Naive thymus-derived CD8-positive, alpha-beta T cell (primary cell): ENCODE measurements at regions not wholly inside any gene's neighbourhood (a gene's known extent, or its start where the extent isn't known, plus 50 kb on each side); places are given as distances from the start of the nearest gene placed in this dataset.
"Not testable (repeated sequence)": the region's sequence is repeated elsewhere in the genome, so short reads cannot be mapped to it uniquely, and the experiment has no call there.

Experiments used
- ATAC-seq, 2 donors: fragments of 150-1000 bp; cut with Tn5 transposase in 1 of 2; sonication (Bioruptor Pico), chemical (Tn5 transposase) in 1 of 2; 1 replicate in 1 of 2; 2 replicates in 1 of 2; pipeline ENCODE4 v1.10.0; 2021; ENCODE audit warnings: mild to moderate bottlenecking in 2 of 2, moderate library complexity in 2 of 2
- POLR2A ChIA-PET: fragments of 350-600 bp; sonication (Branson Sonifier 250); formaldehyde crosslinking; loops from one replicate; lab custom pipeline; 2021; ENCODE audit warnings: antibody characterized with exemption; lab: Charles Lee
- DNase-seq, 10 donors: peaks; one replicate each; pipeline versions ENCODE4 v3.0.0 to v3.0.0-alpha.2; 2020 to 2022
- H3K27ac Mint-ChIP-seq, 10 donors: one replicate each; pipeline ENCODE4 v1.8.0; 2020 to 2022; ENCODE audit warnings: mild to moderate bottlenecking in 10 of 10, mixed read lengths in 10 of 10, moderate library complexity in 4 of 10, inconsistent platforms in 1 of 10
- H3K27me3 Mint-ChIP-seq, 5 donors: one replicate each; pipeline ENCODE4 v1.8.0; 2021 to 2022; ENCODE audit warnings: mixed read lengths in 5 of 5
- H3K36me3 Mint-ChIP-seq, 3 donors: one replicate each; pipeline ENCODE4 v1.8.0; 2020 to 2022; ENCODE audit warnings: mixed read lengths in 3 of 3, mild to moderate bottlenecking in 2 of 3, inconsistent platforms in 1 of 3
- H3K4me1 Mint-ChIP-seq, 4 donors: one replicate each; pipeline ENCODE4 v1.8.0; 2021 to 2022; ENCODE audit warnings: mixed read lengths in 4 of 4
- H3K4me3 Mint-ChIP-seq, 10 donors: one replicate each; pipeline ENCODE4 v1.8.0; 2020 to 2022; ENCODE audit warnings: mild to moderate bottlenecking in 10 of 10, mixed read lengths in 10 of 10, moderate library complexity in 6 of 10, inconsistent platforms in 1 of 10
- H3K9me3 Mint-ChIP-seq, 9 donors: one replicate each; pipeline ENCODE4 v1.8.0; 2020 to 2022; ENCODE audit warnings: mixed read lengths in 9 of 9, mild to moderate bottlenecking in 3 of 9, inconsistent platforms in 1 of 9, moderate library complexity in 1 of 9

GRCh38 chr21:31819692-31820091 is 53.1 kb upstream of the HUNK start:
- H3K36me3 Mint-ChIP-seq, POLR2A ChIA-PET, DNase-seq, H3K4me1 Mint-ChIP-seq, ATAC-seq, H3K4me3 Mint-ChIP-seq, H3K27ac Mint-ChIP-seq: not testable (repeated sequence)
- peaks cover 0 to 13% (median 7%) of the 10 kb centered on the region in 9 donors for H3K9me3 Mint-ChIP-seq
- H3K27me3 Mint-ChIP-seq = peaks cover 15 to 52% (median 30%) of the 10 kb centered on the region in 5 donors

- H3K27me3 Mint-ChIP-seq = peaks cover 1 to 27% (median 19%) of the 10 kb centered on the region in 5 donors
- H3K4me1 Mint-ChIP-seq, H3K4me3 Mint-ChIP-seq, DNase-seq, H3K27ac Mint-ChIP-seq, POLR2A ChIA-PET, ATAC-seq: not testable (repeated sequence)
- H3K9me3 Mint-ChIP-seq = peaks cover 0 to 17% (median 3%) of the 10 kb centered on the region in 9 donors
- H3K36me3 Mint-ChIP-seq = peaks cover 0 to 11% (median 2%) of the 10 kb centered on the region in 3 donors
Measured at GRCh38 chr21:31814356-31814755, 58.5 kb upstream of the HUNK start.

- H3K9me3 Mint-ChIP-seq = peaks cover 0 to 17% (median 3%) of the 10 kb centered on the region in 9 donors
- no peak for ATAC-seq
- H3K36me3 Mint-ChIP-seq = peaks cover 0 to 9% (median 1%) of the 10 kb centered on the region in 3 donors
- no peak for DNase-seq
- H3K4me1 Mint-ChIP-seq = peaks cover 0 to 3% (median 1%) of the 10 kb centered on the region in 4 donors
- H3K27ac Mint-ChIP-seq = no peak overlapping the region
- peaks cover 1 to 22% (median 15%) of the 10 kb centered on the region in 5 donors for H3K27me3 Mint-ChIP-seq
- no peak overlapping the region for H3K4me3 Mint-ChIP-seq
- POLR2A ChIA-PET = no interaction called here
Measured at GRCh38 chr21:31813862-31814261, 59.0 kb upstream of the HUNK start.

- Mint-ChIP-seq H3K4me1 (peaks cover 0 to 4% (median 3%) of the 10 kb centered on the region in 4 donors), H3K36me3 (peaks cover 0 to 4% (median 0%) of the 10 kb centered on the region in 3 donors), H3K9me3 (peaks cover 0 to 11% (median 0%) of the 10 kb centered on the region in 9 donors), H3K4me3 (no peak overlapping the region), H3K27ac (no peak overlapping the region), H3K27me3 (peaks cover 7 to 26% (median 19%) of the 10 kb centered on the region in 5 donors)
- no peak for DNase-seq
- no peak for ATAC-seq
- POLR2A ChIA-PET = no interaction called here
Measured at GRCh38 chr21:31804008-31804394, 68.8 kb upstream of the HUNK start.

GRCh38 chr21:31803039-31804007 is 69.5 kb upstream of the HUNK start:
- no peak overlapping the region for H3K27ac Mint-ChIP-seq
- H3K4me1 Mint-ChIP-seq = peaks cover 0 to 4% (median 3%) of the 10 kb centered on the region in 4 donors
- DNase-seq (no peak), ATAC-seq (no peak)
- H3K36me3 Mint-ChIP-seq = peaks cover 0 to 4% (median 0%) of the 10 kb centered on the region in 3 donors
- H3K27me3 Mint-ChIP-seq = peaks cover 7 to 30% (median 25%) of the 10 kb centered on the region in 5 donors
- peaks cover 0 to 11% (median 0%) of the 10 kb centered on the region in 9 donors for H3K9me3 Mint-ChIP-seq
- POLR2A ChIA-PET = no interaction called here
- H3K4me3 Mint-ChIP-seq = no peak overlapping the region

- Mint-ChIP-seq H3K27me3 (peaks cover 8 to 32% (median 27%) of the 10 kb centered on the region in 5 donors), H3K4me1 (peaks cover 0 to 4% (median 3%) of the 10 kb centered on the region in 4 donors), H3K27ac (no peak overlapping the region), H3K9me3 (peaks cover 0 to 11% (median 0%) of the 10 kb centered on the region in 9 donors), H3K36me3 (peaks cover 0 to 4% (median 0%) of the 10 kb centered on the region in 3 donors), H3K4me3 (no peak overlapping the region)
- DNase-seq (no peak), ATAC-seq (no peak)
- POLR2A ChIA-PET = no interaction called here
Measured at GRCh38 chr21:31802331-31802730, 70.4 kb upstream of the SCAF4 start.

- H3K36me3 Mint-ChIP-seq = peaks cover 0 to 4% (median 0%) of the 10 kb centered on the region in 3 donors
- DNase-seq = no peak
- no peak overlapping the region for H3K27ac Mint-ChIP-seq
- peaks cover 8 to 37% (median 31%) of the 10 kb centered on the region in 5 donors for H3K27me3 Mint-ChIP-seq
- peaks cover 0 to 11% (median 0%) of the 10 kb centered on the region in 9 donors for H3K9me3 Mint-ChIP-seq
- POLR2A ChIA-PET = no interaction called here
- peaks cover 0 to 4% (median 3%) of the 10 kb centered on the region in 4 donors for H3K4me1 Mint-ChIP-seq
- no peak for ATAC-seq
- no peak overlapping the region for H3K4me3 Mint-ChIP-seq
Measured at GRCh38 chr21:31801551-31802219, 69.8 kb upstream of the SCAF4 start.

- peaks cover 9 to 36% (median 31%) of the 10 kb centered on the region in 5 donors for H3K27me3 Mint-ChIP-seq
- POLR2A ChIA-PET = no interaction called here
- H3K9me3 Mint-ChIP-seq = peaks cover 0 to 5% (median 0%) of the 10 kb centered on the region in 9 donors
- no peak for DNase-seq
- no peak overlapping the region for H3K4me3 Mint-ChIP-seq
- no peak for ATAC-seq
- no peaks in the 10 kb centered on the region for H3K36me3 Mint-ChIP-seq
- no peak overlapping the region for H3K27ac Mint-ChIP-seq
- peaks cover 0 to 4% (median 2%) of the 10 kb centered on the region in 4 donors for H3K4me1 Mint-ChIP-seq
Measured at GRCh38 chr21:31798842-31799704, 67.2 kb upstream of the SCAF4 start.

- H3K4me1 Mint-ChIP-seq = no peaks in the 10 kb centered on the region
- POLR2A ChIA-PET = no interaction called here
- ATAC-seq = no peak
- H3K27ac Mint-ChIP-seq = no peak overlapping the region
- DNase-seq = no peak
- H3K27me3 Mint-ChIP-seq = peaks cover 7 to 27% (median 24%) of the 10 kb centered on the region in 5 donors
- H3K36me3 Mint-ChIP-seq = no peaks in the 10 kb centered on the region
- no peaks in the 10 kb centered on the region for H3K9me3 Mint-ChIP-seq
- H3K4me3 Mint-ChIP-seq = no peak overlapping the region
Measured at GRCh38 chr21:31795992-31796391, 64.1 kb upstream of the SCAF4 start.

- H3K27ac Mint-ChIP-seq, H3K4me1 Mint-ChIP-seq, DNase-seq, H3K36me3 Mint-ChIP-seq, ATAC-seq, POLR2A ChIA-PET, H3K27me3 Mint-ChIP-seq, H3K4me3 Mint-ChIP-seq, H3K9me3 Mint-ChIP-seq: not testable (repeated sequence)
Measured at GRCh38 chr21:31790420-31790819, 58.5 kb upstream of the SCAF4 start.

- Mint-ChIP-seq H3K4me3 (no peak overlapping the region), H3K4me1 (peaks cover 3 to 10% (median 8%) of the 10 kb centered on the region in 4 donors), H3K36me3 (no peaks in the 10 kb centered on the region), H3K27ac (no peak overlapping the region), H3K27me3 (peaks cover 0 to 4% (median 0%) of the 10 kb centered on the region in 5 donors), H3K9me3 (no peaks in the 10 kb centered on the region)
- POLR2A ChIA-PET = no interaction called here
- no peak for DNase-seq
- ATAC-seq = no peak
Measured at GRCh38 chr21:31788581-31788980, 56.7 kb upstream of the SCAF4 start.

GRCh38 chr21:31787691-31788090 is 55.8 kb upstream of the SCAF4 start:
- not testable (repeated sequence) for H3K4me1 Mint-ChIP-seq, H3K27me3 Mint-ChIP-seq, H3K36me3 Mint-ChIP-seq, H3K27ac Mint-ChIP-seq, ATAC-seq, H3K4me3 Mint-ChIP-seq, DNase-seq, H3K9me3 Mint-ChIP-seq
- POLR2A ChIA-PET = interaction anchor here (0.6 kb wide), 1 partner anchor 49 kb away, joined by 3 read pairs; no protein-coding TSS in a partner anchor
